SHP77 treated with DMSO at 0.1 percent for 48 hours (cell line): ENCODE measurements at regions not wholly inside any gene's neighbourhood (a gene's known extent, or its start where the extent isn't known, plus 50 kb on each side); places are given as distances from the start of the nearest gene placed in this dataset.
"Not testable (repeated sequence)": the region's sequence is repeated elsewhere in the genome, so short reads cannot be mapped to it uniquely, and the experiment has no call there.

Experiments
- DNase-seq: peaks from one replicate; lab custom pipeline; 2025; lab: John Stamatoyannopoulos, UW

GRCh38 chr10:118950190-118950680 lies 79.3 kb upstream of the NANOS1 start:
- no peak for DNase-seq

- no peak for DNase-seq
Observed at GRCh38 chr10:118950997-118951637, 78.4 kb upstream of the NANOS1 start.

GRCh38 chr10:118952493-118953295 lies 76.8 kb upstream of the NANOS1 start:
- no peak for DNase-seq

GRCh38 chr10:118953598-118954393 lies 75.7 kb upstream of the NANOS1 start:
- no peak for DNase-seq

GRCh38 chr10:118955531-118955930 lies 74.0 kb upstream of the NANOS1 start:
- DNase-seq: no peak

- no peak for DNase-seq
Observed at GRCh38 chr10:118955951-118956801, 73.3 kb upstream of the NANOS1 start.

GRCh38 chr10:118956802-118957442 lies 72.6 kb upstream of the NANOS1 start:
- no peak for DNase-seq

- no peak for DNase-seq
Observed at GRCh38 chr10:118957443-118957825, 72.1 kb upstream of the NANOS1 start.

- DNase-seq: no peak
Observed at GRCh38 chr10:118957966-118958365, 71.5 kb upstream of the NANOS1 start.

- DNase-seq: no peak
Observed at GRCh38 chr10:118958559-118958958, 71.0 kb upstream of the NANOS1 start.

- DNase-seq: no peak
Observed at GRCh38 chr10:118958984-118959925, 70.3 kb upstream of the NANOS1 start.

GRCh38 chr10:118960157-118961090 lies 69.1 kb upstream of the NANOS1 start:
- DNase-seq: no peak

- no peak for DNase-seq
Observed at GRCh38 chr10:118961436-118961835, 68.1 kb upstream of the NANOS1 start.

GRCh38 chr10:118962331-118962868 lies 67.1 kb upstream of the NANOS1 start:
- DNase-seq: not testable (repeated sequence)

GRCh38 chr10:118963341-118963740 lies 66.2 kb upstream of the NANOS1 start:
- no peak for DNase-seq

GRCh38 chr10:118963933-118964332 lies 65.6 kb upstream of the NANOS1 start:
- no peak for DNase-seq

- not testable (repeated sequence) for DNase-seq
Observed at GRCh38 chr10:118964476-118964875, 65.0 kb upstream of the NANOS1 start.

- no peak for DNase-seq
Observed at GRCh38 chr10:118965096-118965495, 64.4 kb upstream of the NANOS1 start.

- DNase-seq: no peak
Observed at GRCh38 chr10:118965645-118966044, 63.9 kb upstream of the NANOS1 start.
